HL-60 (cell line): ENCODE measurements at regions not wholly inside any gene's neighbourhood (a gene's known extent, or its start where the extent isn't known, plus 50 kb on each side); places are given as distances from the start of the nearest gene placed in this dataset.

Experiments
- POLR2AphosphoS5 ChIP-seq: IDR thresholded peaks from 2 replicates; pipeline ENCODE4 v1.6.1; 2012; ENCODE audit warnings: low read depth
- REST ChIP-seq: IDR thresholded peaks from 2 replicates; pipeline ENCODE4 v1.6.1; 2012; ENCODE audit warnings: low read depth; ENCODE audit not compliant: insufficient replicate concordance
- TF ChIP-seq, protein P1 (sequence below): IDR thresholded peaks from one replicate; pipeline ENCODE4 v1.5.1; 2011; ENCODE audit warnings: low read length, control low read depth, inconsistent platforms; ENCODE audit not compliant: insufficient read depth

- TF ChIP-seq, protein P1, sequence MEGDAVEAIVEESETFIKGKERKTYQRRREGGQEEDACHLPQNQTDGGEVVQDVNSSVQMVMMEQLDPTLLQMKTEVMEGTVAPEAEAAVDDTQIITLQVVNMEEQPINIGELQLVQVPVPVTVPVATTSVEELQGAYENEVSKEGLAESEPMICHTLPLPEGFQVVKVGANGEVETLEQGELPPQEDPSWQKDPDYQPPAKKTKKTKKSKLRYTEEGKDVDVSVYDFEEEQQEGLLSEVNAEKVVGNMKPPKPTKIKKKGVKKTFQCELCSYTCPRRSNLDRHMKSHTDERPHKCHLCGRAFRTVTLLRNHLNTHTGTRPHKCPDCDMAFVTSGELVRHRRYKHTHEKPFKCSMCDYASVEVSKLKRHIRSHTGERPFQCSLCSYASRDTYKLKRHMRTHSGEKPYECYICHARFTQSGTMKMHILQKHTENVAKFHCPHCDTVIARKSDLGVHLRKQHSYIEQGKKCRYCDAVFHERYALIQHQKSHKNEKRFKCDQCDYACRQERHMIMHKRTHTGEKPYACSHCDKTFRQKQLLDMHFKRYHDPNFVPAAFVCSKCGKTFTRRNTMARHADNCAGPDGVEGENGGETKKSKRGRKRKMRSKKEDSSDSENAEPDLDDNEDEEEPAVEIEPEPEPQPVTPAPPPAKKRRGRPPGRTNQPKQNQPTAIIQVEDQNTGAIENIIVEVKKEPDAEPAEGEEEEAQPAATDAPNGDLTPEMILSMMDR, result no peak
- no peak for TF ChIP-seq REST
- no peak for TF ChIP-seq POLR2AphosphoS5
Observed at GRCh38 chr7:73952266-73952665, 75.7 kb upstream of the ELN start.
